ENCODE measurements at regions not wholly inside any gene's neighbourhood (a gene's known extent, or its start where the extent isn't known, plus 50 kb on each side); places are given as distances from the start of the nearest gene placed in this dataset.
A peak's percentile ranks its signal among the peaks of the same experiment; 100 is the strongest.

GRCh38 chr3:30503446-30503845 lies 103.0 kb upstream of the TGFBR2 start:
- no peak for DNase-seq

DNA sequence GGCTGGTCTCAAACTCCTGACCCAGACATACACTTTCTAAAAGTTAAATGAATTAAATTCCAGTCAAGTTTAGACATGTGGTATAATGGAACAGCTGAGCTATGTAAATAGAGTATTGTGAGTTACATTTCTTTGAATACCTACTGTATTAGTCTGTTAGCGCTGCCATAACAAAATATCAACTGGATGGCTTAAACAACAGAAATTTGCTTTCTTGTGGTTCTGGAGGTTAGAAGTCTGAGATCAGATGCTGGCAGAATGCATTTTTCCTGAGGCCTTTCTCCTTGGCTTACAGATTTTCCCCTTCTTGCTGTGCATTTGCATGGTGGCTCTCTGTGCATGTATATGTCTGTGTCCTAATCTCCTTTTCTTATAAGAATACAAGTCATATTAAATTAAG lies 101.5 kb upstream of the TGFBR2 start:
- DNase-seq: no peak

DNA sequence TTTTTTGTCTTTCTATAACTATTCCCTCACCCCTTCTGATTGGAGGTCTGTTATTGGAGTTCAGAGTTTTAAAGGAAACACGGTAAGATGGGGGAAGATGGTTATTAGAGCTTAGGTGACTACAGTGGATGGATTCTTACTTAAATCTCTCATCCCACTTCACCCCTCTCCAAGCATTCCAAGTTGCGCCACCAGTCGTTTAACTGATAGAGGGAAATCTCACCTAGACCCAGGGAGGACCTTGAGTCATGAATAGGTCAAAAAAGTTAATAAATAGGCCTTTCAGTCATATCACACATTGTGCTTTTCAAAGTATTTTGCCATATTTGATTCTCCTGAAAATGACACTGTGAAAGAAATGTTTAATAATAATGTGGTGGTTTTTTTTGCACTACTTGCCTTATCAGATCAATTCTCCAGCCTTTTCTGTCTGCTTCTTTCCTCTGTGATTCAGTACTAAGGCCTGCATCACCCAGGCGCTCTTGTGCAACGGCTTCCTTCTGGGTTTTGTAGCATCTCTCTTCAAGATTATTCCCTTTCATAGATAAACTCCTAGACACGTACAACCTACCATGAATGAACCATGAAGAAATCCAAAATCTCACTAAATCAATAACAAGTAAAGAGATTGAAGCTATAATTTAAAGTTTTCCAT lies 100.4 kb upstream of the TGFBR2 start:
- no peak for DNase-seq

DNA sequence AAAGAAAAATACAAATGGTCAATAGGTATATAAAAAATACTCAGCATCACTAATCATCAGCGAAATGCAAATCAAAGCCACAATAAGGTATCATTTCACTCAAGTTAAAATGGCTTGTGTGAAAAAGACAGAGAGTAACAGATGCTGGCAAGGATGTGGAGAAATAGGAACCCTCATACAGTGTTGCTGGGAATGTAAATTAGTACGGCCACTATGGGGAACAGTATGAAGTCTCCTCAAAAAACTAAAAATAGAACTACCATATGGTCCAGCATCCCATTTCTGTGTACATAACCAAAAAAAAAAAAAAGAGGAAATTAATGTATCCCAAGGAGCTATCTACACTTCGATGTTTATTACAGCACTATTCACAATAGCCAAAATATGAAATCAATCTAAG lies 98.1 kb upstream of the TGFBR2 start:
- DNase-seq: no peak

DNA sequence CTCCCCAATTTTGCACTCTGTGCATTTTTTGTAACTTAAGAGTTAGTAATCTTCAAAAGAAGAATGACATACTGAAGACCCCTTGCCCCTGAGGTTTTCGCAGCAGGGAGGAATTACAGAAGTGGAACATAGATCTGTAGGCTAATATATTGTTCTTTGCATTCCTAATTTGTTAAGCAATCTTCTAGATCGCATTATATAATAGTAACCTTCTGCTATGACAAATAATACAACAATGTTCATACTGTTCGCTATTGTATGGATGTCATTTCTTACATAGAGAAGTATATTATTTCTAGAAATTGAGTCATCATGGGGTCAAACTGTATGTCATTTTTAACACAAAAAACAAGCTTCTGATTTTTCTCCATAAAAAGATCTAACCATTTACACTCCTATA lies 95.8 kb upstream of the TGFBR2 start:
- DNase-seq: no peak

- DNase-seq: peak; percentile 43 to 44
Observed at GRCh38 chr3:30511524-30512251, 94.7 kb upstream of the TGFBR2 start.

DNA sequence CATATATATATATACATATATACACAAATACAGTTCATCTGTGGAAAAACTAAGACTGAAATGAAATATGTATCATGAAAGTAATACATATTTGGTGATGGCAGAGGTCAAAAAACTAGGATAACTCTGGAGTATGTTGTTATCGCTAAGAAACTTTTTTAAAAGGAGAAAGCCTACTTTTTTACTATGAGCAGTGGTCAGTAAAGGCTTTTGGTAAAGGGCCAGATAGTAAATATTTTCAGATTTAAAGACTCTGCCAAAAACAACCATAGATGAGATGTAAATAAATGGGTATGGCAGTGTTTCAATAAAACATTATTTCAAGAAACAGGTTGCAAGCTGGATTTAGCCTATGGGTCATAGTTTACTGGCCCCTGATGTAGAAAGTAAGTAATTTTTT lies 93.8 kb upstream of the TGFBR2 start:
- no peak for DNase-seq

DNA sequence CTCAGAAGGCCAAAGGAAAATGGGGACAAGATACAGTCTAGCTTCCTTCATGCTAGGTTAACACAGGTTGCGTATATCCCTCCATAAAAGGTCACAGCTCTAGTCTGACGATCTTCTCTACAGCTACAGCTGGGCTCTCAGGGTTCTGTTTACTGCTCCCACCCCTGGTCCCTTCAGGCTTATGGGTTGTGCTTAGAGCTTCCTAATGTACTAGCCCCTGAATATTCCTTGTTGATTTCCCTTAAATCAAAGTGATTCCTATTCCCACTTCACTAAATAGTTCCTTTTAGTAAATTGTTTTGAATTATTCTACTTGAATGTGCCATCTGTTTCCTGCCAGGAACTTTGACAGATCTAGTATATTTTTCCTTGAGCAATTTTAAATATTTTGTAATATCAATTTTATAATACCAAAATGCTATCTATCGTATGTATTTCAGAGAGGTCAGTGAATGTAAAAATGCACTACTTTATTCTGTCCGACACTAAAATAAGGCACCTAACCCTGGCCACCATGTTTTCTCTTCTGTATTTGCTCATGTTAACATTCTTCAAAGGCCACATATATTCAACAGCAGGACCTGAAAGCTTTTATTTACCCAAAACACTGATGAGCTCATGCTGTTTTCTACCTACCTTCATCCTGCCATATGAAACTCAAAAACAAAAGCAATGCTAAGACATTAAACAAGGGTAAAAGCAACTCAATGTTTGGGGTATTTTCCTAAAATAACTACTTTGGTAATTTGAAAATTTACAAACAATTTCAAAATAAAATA lies 92.8 kb upstream of the TGFBR2 start:
- DNase-seq: no peak

- DNase-seq: no peak
Observed at GRCh38 chr3:30516238-30516637, 90.2 kb upstream of the TGFBR2 start.

- DNase-seq: no peak
Observed at GRCh38 chr3:30518181-30518864, 88.1 kb upstream of the TGFBR2 start.

DNA sequence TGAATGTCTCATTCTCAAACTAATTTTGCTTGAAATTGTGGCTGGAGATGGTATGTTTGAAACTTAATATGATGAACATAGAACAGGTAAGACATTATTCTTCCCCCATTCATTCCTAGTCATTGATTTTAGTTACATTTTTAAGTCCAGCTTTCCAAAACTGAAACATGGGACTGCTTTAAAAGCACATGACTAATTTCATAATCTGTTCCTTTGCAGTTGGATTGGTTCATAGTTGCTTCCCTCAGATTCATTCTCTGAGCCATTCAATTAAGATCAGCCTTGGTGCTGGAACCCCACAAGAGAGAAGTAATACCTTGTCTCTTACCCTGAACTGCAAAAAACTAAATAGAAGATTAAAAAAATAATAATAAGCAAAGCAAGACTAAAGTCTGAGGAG lies 87.5 kb upstream of the TGFBR2 start:
- no peak for DNase-seq

- no peak for DNase-seq
Observed at GRCh38 chr3:30520699-30521098, 85.7 kb upstream of the TGFBR2 start.

- DNase-seq: no peak
Observed at GRCh38 chr3:30521156-30521715, 85.2 kb upstream of the TGFBR2 start.

DNA sequence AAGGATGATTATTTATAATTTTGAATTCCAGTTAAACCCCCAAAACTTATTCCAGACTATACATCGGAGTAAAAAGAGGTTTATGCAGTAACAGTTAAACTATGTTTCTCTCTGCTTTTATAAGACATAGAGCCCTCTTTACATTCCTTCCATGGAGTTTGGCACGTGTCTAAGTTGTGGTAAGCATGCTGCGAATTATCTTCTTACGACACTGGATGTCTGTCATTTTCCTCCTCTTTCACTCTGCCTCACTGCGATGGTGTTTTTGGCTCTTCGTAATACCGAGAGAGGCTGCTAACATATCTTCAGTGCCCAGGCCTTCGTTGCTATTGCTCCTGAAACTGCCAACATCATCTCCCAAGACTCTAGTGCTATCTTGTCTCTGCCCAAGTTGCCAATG lies 83.9 kb upstream of the TGFBR2 start:
- no peak for DNase-seq

GRCh38 chr3:30523366-30523765 lies 83.0 kb upstream of the TGFBR2 start:
- DNase-seq: no peak

GRCh38 chr3:30524357-30525040 lies 81.9 kb upstream of the TGFBR2 start:
- no peak for DNase-seq

DNA sequence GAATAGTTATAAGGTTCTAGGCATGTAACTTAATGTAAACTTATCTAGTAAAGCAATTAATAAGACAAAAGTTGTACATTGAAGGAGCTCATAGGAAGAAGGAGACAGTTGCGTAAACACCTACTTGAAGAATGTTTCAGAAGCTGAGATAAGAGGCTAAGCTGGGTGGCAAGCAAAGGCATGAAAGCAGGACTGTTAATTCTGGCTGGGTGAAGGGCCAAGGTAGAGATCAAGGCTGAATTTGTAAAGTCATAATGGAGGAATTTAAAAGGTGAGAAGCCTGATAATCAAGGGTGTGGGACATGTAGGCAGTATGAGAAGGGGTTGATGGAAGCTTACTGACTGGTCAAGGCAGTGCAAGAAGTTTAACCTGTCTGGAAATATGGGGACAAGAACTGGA lies 80.4 kb upstream of the TGFBR2 start:
- DNase-seq: no peak

GRCh38 chr3:30527186-30527585 lies 79.2 kb upstream of the TGFBR2 start:
- DNase-seq: no peak

- no peak for DNase-seq
Observed at GRCh38 chr3:30527720-30528119, 78.7 kb upstream of the TGFBR2 start.

GRCh38 chr3:30530084-30530483 lies 76.3 kb upstream of the TGFBR2 start:
- DNase-seq: no peak

DNA sequence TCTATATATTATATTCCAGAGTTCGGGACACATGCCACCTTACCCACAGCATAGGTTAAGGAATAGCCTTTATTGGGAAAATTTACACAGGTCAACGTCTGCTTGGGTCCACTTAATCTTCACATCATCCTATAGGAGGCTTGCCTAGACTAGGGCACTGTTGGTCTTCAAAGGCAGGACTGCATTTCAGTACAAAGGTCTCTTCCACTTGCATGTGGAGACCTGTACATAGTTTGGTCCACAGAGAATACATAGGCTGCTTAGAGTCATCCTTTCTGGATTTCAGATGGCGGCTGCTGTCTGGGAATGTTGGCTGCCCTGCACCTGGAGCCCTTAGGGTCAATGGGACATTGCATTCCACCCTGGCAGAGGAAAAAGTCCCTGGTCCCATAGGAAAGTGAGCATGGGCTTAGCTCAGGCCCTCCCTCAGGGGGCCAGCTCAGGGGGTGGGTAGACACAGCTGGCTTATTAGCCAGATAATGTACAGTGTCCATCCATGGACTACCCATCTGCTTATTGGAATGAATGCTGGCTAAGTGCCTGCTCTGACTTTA lies 75.3 kb upstream of the TGFBR2 start:
- no peak for DNase-seq

- no peak for DNase-seq
Observed at GRCh38 chr3:30535525-30535924, 70.9 kb upstream of the TGFBR2 start.
